ENCODE measurements at regions not wholly inside any gene's neighbourhood (a gene's known extent, or its start where the extent isn't known, plus 50 kb on each side); places are given as distances from the start of the nearest gene placed in this dataset.

DNA sequence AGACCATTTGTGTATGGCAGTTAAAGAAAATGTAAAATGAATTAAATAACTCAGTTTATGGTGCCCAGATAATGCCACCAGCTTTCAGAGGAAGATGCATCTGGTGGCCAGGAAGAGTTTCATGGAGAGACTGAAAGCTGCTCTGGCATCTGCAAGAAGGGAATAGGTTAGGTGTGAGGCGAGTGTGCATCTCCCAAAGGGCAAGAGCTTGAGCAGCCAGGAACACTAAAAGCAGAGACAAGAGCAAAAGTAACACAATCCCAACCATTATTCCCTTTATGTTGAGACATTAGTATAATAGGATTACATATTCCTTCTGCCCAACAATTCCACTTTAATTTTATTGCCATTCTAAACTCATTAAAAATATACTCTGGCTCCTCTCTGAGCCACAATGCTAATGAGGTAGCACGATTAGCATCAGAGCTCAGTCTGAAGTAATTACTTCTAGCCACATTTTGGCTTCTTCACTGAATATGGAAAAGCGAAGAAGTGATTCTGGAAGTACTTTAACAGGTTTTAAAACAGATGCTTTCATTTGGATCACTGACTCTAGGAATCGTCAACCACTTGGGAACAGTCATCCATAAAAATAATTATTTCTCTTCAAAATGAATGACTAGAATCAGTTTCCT is 309.4 kb upstream of the TMTC1 start:
- TF ChIP-seq, protein P1, sequence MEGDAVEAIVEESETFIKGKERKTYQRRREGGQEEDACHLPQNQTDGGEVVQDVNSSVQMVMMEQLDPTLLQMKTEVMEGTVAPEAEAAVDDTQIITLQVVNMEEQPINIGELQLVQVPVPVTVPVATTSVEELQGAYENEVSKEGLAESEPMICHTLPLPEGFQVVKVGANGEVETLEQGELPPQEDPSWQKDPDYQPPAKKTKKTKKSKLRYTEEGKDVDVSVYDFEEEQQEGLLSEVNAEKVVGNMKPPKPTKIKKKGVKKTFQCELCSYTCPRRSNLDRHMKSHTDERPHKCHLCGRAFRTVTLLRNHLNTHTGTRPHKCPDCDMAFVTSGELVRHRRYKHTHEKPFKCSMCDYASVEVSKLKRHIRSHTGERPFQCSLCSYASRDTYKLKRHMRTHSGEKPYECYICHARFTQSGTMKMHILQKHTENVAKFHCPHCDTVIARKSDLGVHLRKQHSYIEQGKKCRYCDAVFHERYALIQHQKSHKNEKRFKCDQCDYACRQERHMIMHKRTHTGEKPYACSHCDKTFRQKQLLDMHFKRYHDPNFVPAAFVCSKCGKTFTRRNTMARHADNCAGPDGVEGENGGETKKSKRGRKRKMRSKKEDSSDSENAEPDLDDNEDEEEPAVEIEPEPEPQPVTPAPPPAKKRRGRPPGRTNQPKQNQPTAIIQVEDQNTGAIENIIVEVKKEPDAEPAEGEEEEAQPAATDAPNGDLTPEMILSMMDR (IDR thresholded peaks at IDR 0.05): no peak
- no peak for TF ChIP-seq POLR2A (IDR thresholded peaks at IDR 0.05)
